ENCODE measurements at regions not wholly inside any gene's neighbourhood (a gene's known extent, or its start where the extent isn't known, plus 50 kb on each side); places are given as distances from the start of the nearest gene placed in this dataset.

DNA sequence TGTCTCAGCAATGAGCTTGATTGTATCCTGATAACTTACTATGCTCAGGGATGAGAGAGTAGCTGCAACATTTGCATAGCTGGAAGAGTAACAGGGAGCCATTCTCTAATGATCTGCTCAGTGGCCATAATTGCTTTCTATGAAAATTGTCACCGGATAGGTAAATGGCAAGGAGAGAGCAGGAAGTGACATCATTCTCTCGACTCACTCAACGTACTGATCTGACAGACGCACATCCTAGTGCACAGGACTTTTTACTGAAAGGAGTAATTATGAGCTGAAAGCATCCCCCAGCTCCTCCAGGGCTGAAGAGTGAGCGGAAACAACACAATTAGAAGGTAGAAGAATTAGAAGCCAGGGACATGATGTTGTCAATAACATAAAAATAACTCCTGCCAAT lies 71.8 kb downstream of the IRX5 start:
- Histone ChIP-seq H3K4me3 (ENCODE audit: low read depth, low read length, poor library complexity, severe bottlenecking) (no peak overlapping the region), H3K9me2 (ENCODE audit: insufficient read depth, low read length) (no peaks in the 10 kb centered on the region), H3K4me2 (ENCODE audit: low read length) (no peak overlapping the region), H3K79me2 (ENCODE audit: insufficient read depth, low read depth, low read length) (no peaks in the 10 kb centered on the region), H3K36me3 (ENCODE audit: insufficient read depth, low read length) (no peaks in the 10 kb centered on the region), H3K9me3 (ENCODE audit: low read length) (no peaks in the 10 kb centered on the region), H3K27ac (ENCODE audit: low read depth, low read length, poor library complexity, severe bottlenecking) (no peak overlapping the region), H3K4me1 (ENCODE audit: insufficient read depth, low read length, poor library complexity, severe bottlenecking) (no peaks in the 10 kb centered on the region), H4K20me1 (ENCODE audit: insufficient read depth, low read length) (no peaks in the 10 kb centered on the region), H2AFZ (ENCODE audit: low read length) (no peak overlapping the region)
- intact Hi-C loops (cut with micrococcal nuclease; ENCODE audit: unreplicated experiment), result no loop called here
- DNase-seq (ENCODE audit: low spot score), result no peak
- ChIA-PET POLR2A (interaction anchor here (0.6 to 1.2 kb wide), 2 partner anchors 13 to 23 kb away, joined by 3 to 4 read pairs; no protein-coding TSS in a partner anchor), CTCF (ENCODE audit: unreplicated experiment) (no interaction called here)
- BruUV-seq (replicated peaks), result no TSS peak
- no peak for TF ChIP-seq EZH2phosphoT487 (IDR thresholded peaks at IDR 0.05; ENCODE audit: borderline replicate concordance, low read depth, low read length)
- TF ChIP-seq, protein P1, sequence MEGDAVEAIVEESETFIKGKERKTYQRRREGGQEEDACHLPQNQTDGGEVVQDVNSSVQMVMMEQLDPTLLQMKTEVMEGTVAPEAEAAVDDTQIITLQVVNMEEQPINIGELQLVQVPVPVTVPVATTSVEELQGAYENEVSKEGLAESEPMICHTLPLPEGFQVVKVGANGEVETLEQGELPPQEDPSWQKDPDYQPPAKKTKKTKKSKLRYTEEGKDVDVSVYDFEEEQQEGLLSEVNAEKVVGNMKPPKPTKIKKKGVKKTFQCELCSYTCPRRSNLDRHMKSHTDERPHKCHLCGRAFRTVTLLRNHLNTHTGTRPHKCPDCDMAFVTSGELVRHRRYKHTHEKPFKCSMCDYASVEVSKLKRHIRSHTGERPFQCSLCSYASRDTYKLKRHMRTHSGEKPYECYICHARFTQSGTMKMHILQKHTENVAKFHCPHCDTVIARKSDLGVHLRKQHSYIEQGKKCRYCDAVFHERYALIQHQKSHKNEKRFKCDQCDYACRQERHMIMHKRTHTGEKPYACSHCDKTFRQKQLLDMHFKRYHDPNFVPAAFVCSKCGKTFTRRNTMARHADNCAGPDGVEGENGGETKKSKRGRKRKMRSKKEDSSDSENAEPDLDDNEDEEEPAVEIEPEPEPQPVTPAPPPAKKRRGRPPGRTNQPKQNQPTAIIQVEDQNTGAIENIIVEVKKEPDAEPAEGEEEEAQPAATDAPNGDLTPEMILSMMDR (conservative IDR thresholded peaks at IDR 0.05; ENCODE audit: low read length), result no peak

DNA sequence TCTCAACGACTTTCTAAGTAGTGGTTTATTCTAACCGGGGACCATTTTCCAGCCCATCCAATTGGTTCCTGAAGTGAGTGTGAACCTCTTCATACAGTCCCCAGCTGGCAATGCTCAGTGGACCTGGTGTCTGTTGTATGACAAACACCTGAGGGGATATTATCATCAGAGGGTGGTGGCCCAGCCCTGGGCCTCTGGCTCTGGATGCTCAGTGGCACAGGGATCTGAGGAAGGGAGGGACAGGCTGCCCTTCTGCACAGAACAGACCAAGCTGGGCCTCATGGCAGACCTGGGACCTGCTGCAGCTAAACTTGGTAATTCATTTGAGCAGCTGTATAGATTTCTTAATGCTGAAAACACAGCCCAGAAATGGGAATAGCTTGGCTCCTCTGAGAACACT lies 72.6 kb downstream of the IRX5 start:
- ChIA-PET POLR2A (no interaction called here), CTCF (ENCODE audit: unreplicated experiment) (no interaction called here)

DNA sequence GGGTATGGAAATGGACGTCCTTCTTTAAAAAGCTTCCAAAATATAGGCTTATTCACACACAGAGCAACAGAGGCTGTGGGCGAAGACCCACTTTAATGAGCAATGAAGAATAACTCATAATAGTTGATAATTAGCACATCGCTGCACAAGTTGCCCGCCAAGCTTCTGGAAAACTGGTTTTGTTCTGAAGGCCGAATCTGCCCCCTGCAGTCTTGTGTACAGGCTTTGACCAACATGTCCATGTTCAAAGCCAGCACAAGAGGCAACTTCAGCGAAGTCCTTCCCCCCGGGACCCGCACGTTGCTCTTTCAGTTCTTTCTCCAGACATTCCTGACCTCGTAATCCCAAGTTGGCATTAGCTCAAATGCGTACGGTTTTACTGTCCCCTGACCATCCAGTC lies 73.3 kb downstream of the IRX5 start:
- intact Hi-C loops (cut with micrococcal nuclease; ENCODE audit: unreplicated experiment), result no loop called here
- POLR2A ChIA-PET, result no interaction called here
- H3K36me3 ChIP-seq (ENCODE audit: insufficient read depth, low read length), result no peaks in the 10 kb centered on the region
- CTCF ChIA-PET (ENCODE audit: unreplicated experiment), result no interaction called here
- no peak overlapping the region for H3K4me2 ChIP-seq (ENCODE audit: low read length)
- BruUV-seq (replicated peaks), result no TSS peak
- H4K20me1 ChIP-seq (ENCODE audit: insufficient read depth, low read length), result no peaks in the 10 kb centered on the region
- no peak for DNase-seq (ENCODE audit: low spot score)
- H3K4me1 ChIP-seq (ENCODE audit: insufficient read depth, low read length, poor library complexity, severe bottlenecking), result peaks cover 8% of the 10 kb centered on the region
- H3K4me3 ChIP-seq (ENCODE audit: low read depth, low read length, poor library complexity, severe bottlenecking), result no peak overlapping the region
- no peaks in the 10 kb centered on the region for H3K9me2 ChIP-seq (ENCODE audit: insufficient read depth, low read length)
- H3K9me3 ChIP-seq (ENCODE audit: low read length), result no peaks in the 10 kb centered on the region
- H3K79me2 ChIP-seq (ENCODE audit: insufficient read depth, low read depth, low read length), result no peaks in the 10 kb centered on the region
- no peak overlapping the region for H2AFZ ChIP-seq (ENCODE audit: low read length)
- H3K27ac ChIP-seq (ENCODE audit: low read depth, low read length, poor library complexity, severe bottlenecking), result no peak overlapping the region
- TF ChIP-seq, protein P1 (conservative IDR thresholded peaks at IDR 0.05; ENCODE audit: low read length), result no peak
- no peak for TF ChIP-seq EZH2phosphoT487 (IDR thresholded peaks at IDR 0.05; ENCODE audit: borderline replicate concordance, low read depth, low read length)

More for the DNA sequence above, 72.6 kb downstream of the IRX5 start:
- H3K4me1 ChIP-seq (ENCODE audit: insufficient read depth, low read length, poor library complexity, severe bottlenecking), result peaks cover 2% of the 10 kb centered on the region
- no peak overlapping the region for H2AFZ ChIP-seq (ENCODE audit: low read length)
- no peak overlapping the region for H3K4me3 ChIP-seq (ENCODE audit: low read depth, low read length, poor library complexity, severe bottlenecking)
- no peaks in the 10 kb centered on the region for H4K20me1 ChIP-seq (ENCODE audit: insufficient read depth, low read length)
- H3K4me2 ChIP-seq (ENCODE audit: low read length), result no peak overlapping the region
- H3K9me2 ChIP-seq (ENCODE audit: insufficient read depth, low read length), result no peaks in the 10 kb centered on the region
- intact Hi-C loops (cut with micrococcal nuclease; ENCODE audit: unreplicated experiment), result no loop called here
- no peaks in the 10 kb centered on the region for H3K36me3 ChIP-seq (ENCODE audit: insufficient read depth, low read length)
- no peaks in the 10 kb centered on the region for H3K9me3 ChIP-seq (ENCODE audit: low read length)
- no TSS peak for BruUV-seq (replicated peaks)
- H3K79me2 ChIP-seq (ENCODE audit: insufficient read depth, low read depth, low read length), result no peaks in the 10 kb centered on the region
- no peak for DNase-seq (ENCODE audit: low spot score)
- TF ChIP-seq, protein P1 (conservative IDR thresholded peaks at IDR 0.05; ENCODE audit: low read length), result no peak
- TF ChIP-seq EZH2phosphoT487 (IDR thresholded peaks at IDR 0.05; ENCODE audit: borderline replicate concordance, low read depth, low read length), result no peak
- H3K27ac ChIP-seq (ENCODE audit: low read depth, low read length, poor library complexity, severe bottlenecking), result no peak overlapping the region
